Upper lobe of right lung (tissue), 1 donor: ENCODE measurements at regions not wholly inside any gene's neighbourhood (a gene's known extent, or its start where the extent isn't known, plus 50 kb on each side); places are given as distances from the start of the nearest gene placed in this dataset.

Experiments used
- ATAC-seq: fragments of 200-7000 bp; cut with Tn5 transposase; one replicate; pipeline ENCODE4 v1.9.1; 2020; ENCODE audit warnings: mild to moderate bottlenecking, moderate library complexity
- DNase-seq: peaks from one replicate; pipeline ENCODE4 v3.0.0-alpha.2; 2020
- H3K27ac ChIP-seq: fragments of 200-600 bp; one replicate; pipeline ENCODE4 v1.8.0; 2022
- H3K27me3 ChIP-seq: fragments of 200-600 bp; one replicate; pipeline ENCODE4 v1.8.0; 2022; ENCODE audit warnings: mild to moderate bottlenecking
- H3K36me3 ChIP-seq: fragments of 200-600 bp; one replicate; pipeline ENCODE4 v1.8.0; 2022
- H3K4me1 ChIP-seq: fragments of 200-600 bp; one replicate; pipeline ENCODE4 v1.8.0; 2022
- H3K4me3 ChIP-seq: fragments of 200-600 bp; one replicate; pipeline ENCODE4 v1.8.0; 2022; ENCODE audit warnings: mild to moderate bottlenecking
- H3K9me3 ChIP-seq: fragments of 200-600 bp; one replicate; pipeline ENCODE4 v1.8.0; 2022
- CTCF ChIP-seq: fragments of 200-600 bp; IDR thresholded peaks from one replicate; pipeline ENCODE4 v1.8.0; 2022; ENCODE audit warnings: antibody characterized with exemption
- intact Hi-C: fragments of 100-400 bp; cut with DNase I; formaldehyde crosslinking; loops from one replicate; pipeline ENCODE4 v1.11.0; 2022
- donor health status: DM: no; HTN: yes; CAD: no; lungs with severe emphysema.

GRCh38 chr17:53736516-53737240 lies 86.0 kb upstream of the KIF2B start:
- Histone ChIP-seq H3K27me3 (no peaks in the 10 kb centered on the region), H3K27ac (no peak overlapping the region), H3K4me1 (no peaks in the 10 kb centered on the region), H3K36me3 (no peaks in the 10 kb centered on the region), H3K4me3 (no peak overlapping the region), H3K9me3 (no peaks in the 10 kb centered on the region)
- no peak for TF ChIP-seq CTCF
- DNase-seq: no peak
- intact Hi-C loops: no loop called here
- no peak for ATAC-seq

- intact Hi-C loops: no loop called here
Observed at GRCh38 chr17:53724726-53725125, 98.0 kb upstream of the KIF2B start.

GRCh38 chr17:53722407-53722806 lies 100.3 kb upstream of the KIF2B start:
- no peaks in the 10 kb centered on the region for H3K9me3 ChIP-seq
- H3K4me1 ChIP-seq: no peaks in the 10 kb centered on the region
- intact Hi-C loops: no loop called here
- H3K36me3 ChIP-seq: no peaks in the 10 kb centered on the region
- no peak overlapping the region for H3K27ac ChIP-seq
- no peak for ATAC-seq
- H3K27me3 ChIP-seq: no peaks in the 10 kb centered on the region
- no peak for DNase-seq
- TF ChIP-seq CTCF: no peak
- no peak overlapping the region for H3K4me3 ChIP-seq

More at GRCh38 chr17:53724726-53725125, 98.0 kb upstream of the KIF2B start:
- H3K4me1 ChIP-seq: no peaks in the 10 kb centered on the region
- no peaks in the 10 kb centered on the region for H3K27me3 ChIP-seq
- no peaks in the 10 kb centered on the region for H3K36me3 ChIP-seq
- no peak for TF ChIP-seq CTCF
- no peak overlapping the region for H3K27ac ChIP-seq
- H3K4me3 ChIP-seq: no peak overlapping the region
- H3K9me3 ChIP-seq: no peaks in the 10 kb centered on the region
- DNase-seq (no peak), ATAC-seq (no peak)

- no peaks in the 10 kb centered on the region for H3K4me1 ChIP-seq
- TF ChIP-seq CTCF: no peak
- no peak overlapping the region for H3K27ac ChIP-seq
- H3K9me3 ChIP-seq: no peaks in the 10 kb centered on the region
- ATAC-seq: no peak
- no peak for DNase-seq
- no peaks in the 10 kb centered on the region for H3K36me3 ChIP-seq
- intact Hi-C loops: no loop called here
- H3K27me3 ChIP-seq: no peaks in the 10 kb centered on the region
- no peak overlapping the region for H3K4me3 ChIP-seq
Observed at GRCh38 chr17:53721101-53721500, 101.6 kb upstream of the KIF2B start.

- Histone ChIP-seq H3K27me3 (no peaks in the 10 kb centered on the region), H3K27ac (no peak overlapping the region), H3K4me1 (no peaks in the 10 kb centered on the region), H3K9me3 (no peaks in the 10 kb centered on the region), H3K4me3 (no peak overlapping the region), H3K36me3 (no peaks in the 10 kb centered on the region)
- intact Hi-C loops: no loop called here
- DNase-seq (no peak), ATAC-seq (no peak)
- no peak for TF ChIP-seq CTCF
Observed at GRCh38 chr17:53719229-53719628, 103.5 kb upstream of the KIF2B start.

- no peaks in the 10 kb centered on the region for H3K4me1 ChIP-seq
- H3K4me3 ChIP-seq: no peak overlapping the region
- intact Hi-C loops: no loop called here
- TF ChIP-seq CTCF: no peak
- no peak overlapping the region for H3K27ac ChIP-seq
- DNase-seq (no peak), ATAC-seq (no peak)
- H3K27me3 ChIP-seq: no peaks in the 10 kb centered on the region
- H3K9me3 ChIP-seq: no peaks in the 10 kb centered on the region
- H3K36me3 ChIP-seq: no peaks in the 10 kb centered on the region
Observed at GRCh38 chr17:53707566-53707965, 115.2 kb upstream of the KIF2B start.
